GM23338 (cell line): ENCODE measurements at regions not wholly inside any gene's neighbourhood (a gene's known extent, or its start where the extent isn't known, plus 50 kb on each side); places are given as distances from the start of the nearest gene placed in this dataset.

ENCODE experiments used
- ATAC-seq: fragments of 200-7000 bp; cut with Tn5 transposase; 3 replicates; pipeline ENCODE4 v1.9.1; 2020
- DNase-seq: peaks from one replicate; pipeline ENCODE4 v3.0.0-alpha.2; 2015; ENCODE audit warnings: low spot score
- H2AFZ ChIP-seq: fragments of 200-600 bp; sonication (generic); 2 replicates; pipeline ENCODE4 v1.8.0; 2016; ENCODE audit warnings: antibody characterized with exemption, mild to moderate bottlenecking, moderate library complexity
- H3F3A ChIP-seq: fragments of 200-600 bp; sonication (generic); replicated peaks from 2 replicates; pipeline ENCODE4 v1.8.0; 2017; ENCODE audit warnings: antibody characterized with exemption, mixed run types, low read depth
- H3K27ac ChIP-seq: fragments of 200-600 bp; sonication (generic); 2 replicates; pipeline ENCODE4 v1.6.1; 2016; ENCODE audit warnings: low read depth
- H3K27me3 ChIP-seq: fragments of 200-600 bp; sonication (generic); 2 replicates; pipeline ENCODE4 v1.8.0; 2016; ENCODE audit warnings: mild to moderate bottlenecking, mixed run types, moderate library complexity; ENCODE audit not compliant: insufficient read depth
- H3K36me3 ChIP-seq: fragments of 200-600 bp; sonication (generic); 2 replicates; pipeline ENCODE4 v1.8.0; 2016; ENCODE audit warnings: mild to moderate bottlenecking; ENCODE audit not compliant: insufficient read depth
- H3K4me1 ChIP-seq: fragments of 200-600 bp; sonication (generic); 2 replicates; pipeline ENCODE4 v1.8.0; 2016; ENCODE audit warnings: mild to moderate bottlenecking, moderate library complexity; ENCODE audit not compliant: insufficient read depth
- H3K4me2 ChIP-seq: fragments of 200-600 bp; sonication (generic); 2 replicates; pipeline ENCODE4 v1.7.1; 2017; ENCODE audit warnings: mixed run types
- H3K4me3 ChIP-seq: fragments of 200-600 bp; sonication (generic); 2 replicates; pipeline ENCODE4 v1.6.1; 2016; ENCODE audit warnings: mixed run types
- H3K79me2 ChIP-seq: fragments of 200-600 bp; sonication (generic); replicated peaks from 2 replicates; pipeline ENCODE4 v1.8.0; 2017; ENCODE audit warnings: mild to moderate bottlenecking; ENCODE audit not compliant: insufficient read depth
- H3K9me2 ChIP-seq: fragments of 200-600 bp; sonication (generic); 2 replicates; pipeline ENCODE4 v1.8.0; 2017; ENCODE audit not compliant: insufficient read depth
- H4K20me1 ChIP-seq: fragments of 200-600 bp; sonication (generic); replicated peaks from 2 replicates; pipeline ENCODE4 v1.8.0; 2017; ENCODE audit warnings: mild to moderate bottlenecking; ENCODE audit not compliant: insufficient read depth
- H3K27ac Mint-ChIP-seq: 2 replicates; pipeline ENCODE4 v1.8.0; 2020; ENCODE audit warnings: inconsistent platforms, mild to moderate bottlenecking, moderate library complexity, mixed read lengths
- H3K27me3 Mint-ChIP-seq: 3 replicates; pipeline ENCODE4 v1.8.0; 2022; ENCODE audit warnings: low read depth, mild to moderate bottlenecking, moderate library complexity, mixed read lengths, inconsistent platforms; ENCODE audit not compliant: insufficient read depth, poor library complexity
- H3K36me3 Mint-ChIP-seq: 3 replicates; pipeline ENCODE4 v1.8.0; 2021; ENCODE audit warnings: low read depth, mild to moderate bottlenecking, inconsistent platforms, moderate library complexity, mixed read lengths
- H3K4me1 Mint-ChIP-seq: 3 replicates; pipeline ENCODE4 v1.8.0; 2020; ENCODE audit warnings: mild to moderate bottlenecking, inconsistent platforms, mixed read lengths
- H3K4me3 Mint-ChIP-seq: 3 replicates; pipeline ENCODE4 v1.8.0; 2021; ENCODE audit warnings: moderate library complexity, mild to moderate bottlenecking, inconsistent platforms, mixed read lengths
- H3K9me3 Mint-ChIP-seq: 3 replicates; pipeline ENCODE4 v1.8.0; 2020; ENCODE audit warnings: moderate library complexity, mild to moderate bottlenecking, inconsistent platforms, mixed read lengths
- CREB1 ChIP-seq: fragments of 250-450 bp; sonication (Bioruptor Pico); IDR thresholded peaks from 2 replicates; pipeline ENCODE4 v1.5.0; 2020; ENCODE audit warnings: low read depth, mild to moderate bottlenecking, moderate library complexity
- CTCF ChIP-seq, 2 experiments: fragments of 200-600 bp in 1 of 2; sonication (generic) in 1 of 2; conservative IDR thresholded peaks; 2 replicates each; pipeline versions ENCODE4 v1.5.1 to v1.6.1; 2016 to 2017; ENCODE audit warnings: antibody characterized with exemption in 2 of 2, low read depth in 2 of 2, mild to moderate bottlenecking in 2 of 2, moderate library complexity in 1 of 2
- ETS1 ChIP-seq: IDR thresholded peaks from 2 replicates; pipeline ENCODE4 v1.6.1; 2016; ENCODE audit warnings: antibody characterized with exemption
- EZH2 ChIP-seq: fragments of 200-600 bp; sonication (generic); IDR thresholded peaks from one replicate; pipeline ENCODE4 v1.8.0; 2017; ENCODE audit warnings: antibody characterized with exemption, mild to moderate bottlenecking, low read depth; ENCODE audit not compliant: unreplicated experiment
- EZH2phosphoT487 ChIP-seq: fragments of 200-600 bp; sonication (generic); IDR thresholded peaks from one replicate; pipeline ENCODE4 v1.8.1; 2018; ENCODE audit warnings: antibody characterized with exemption; ENCODE audit not compliant: unreplicated experiment
- JUNB ChIP-seq: IDR thresholded peaks from one replicate; pipeline ENCODE4 v1.6.1; 2016; ENCODE audit warnings: antibody characterized with exemption; ENCODE audit not compliant: unreplicated experiment
- NANOG ChIP-seq: IDR thresholded peaks from 2 replicates; pipeline ENCODE4 v1.6.1; 2016; ENCODE audit warnings: antibody characterized with exemption, borderline replicate concordance
- POLR2AphosphoS5 ChIP-seq: IDR thresholded peaks from 2 replicates; pipeline ENCODE4 v1.6.1; 2016; ENCODE audit warnings: antibody characterized with exemption, low read depth
- REST ChIP-seq: IDR thresholded peaks from one replicate; pipeline ENCODE4 v1.6.1; 2018; ENCODE audit warnings: antibody characterized with exemption; ENCODE audit not compliant: unreplicated experiment
- STAT1 ChIP-seq: IDR thresholded peaks from one replicate; pipeline ENCODE4 v1.6.1; 2016; ENCODE audit warnings: antibody characterized with exemption; ENCODE audit not compliant: unreplicated experiment
- ZNF114 ChIP-seq: fragments of 250-450 bp; sonication (Bioruptor Pico); IDR thresholded peaks from 2 replicates; pipeline ENCODE4 v1.5.0; 2020; ENCODE audit warnings: mild to moderate bottlenecking, moderate library complexity
- ZNF331 ChIP-seq: fragments of 250-450 bp; sonication (Bioruptor Pico); IDR thresholded peaks from 2 replicates; pipeline ENCODE4 v1.5.0; 2020; ENCODE audit warnings: low read depth, mild to moderate bottlenecking, moderate library complexity
- ZNF462 ChIP-seq: fragments of 250-450 bp; sonication (Bioruptor Pico); IDR thresholded peaks from 2 replicates; pipeline ENCODE4 v1.5.0; 2020; ENCODE audit warnings: mild to moderate bottlenecking, moderate library complexity

- no peak overlapping the region for H3K4me3 Mint-ChIP-seq
- Histone ChIP-seq H3K27me3 (no peaks in the 10 kb centered on the region), H4K20me1 (no peaks in the 10 kb centered on the region), H3K4me1 (peaks cover 19% of the 10 kb centered on the region), H3K4me2 (no peak overlapping the region), H3K27ac (no peak overlapping the region), H3F3A (no peaks in the 10 kb centered on the region), H2AFZ (no peak overlapping the region), H3K36me3 (no peaks in the 10 kb centered on the region), H3K4me3 (no peak overlapping the region), H3K79me2 (no peaks in the 10 kb centered on the region), H3K9me2 (peaks cover 9% of the 10 kb centered on the region)
- H3K27ac Mint-ChIP-seq, result no peak overlapping the region
- H3K27me3 Mint-ChIP-seq, result peaks cover 1% of the 10 kb centered on the region
- TF ChIP-seq STAT1 (no peak), ZNF114 (CRISPR knock-in tag) (no peak), REST (no peak), ZNF331 (CRISPR knock-in tag) (no peak), ETS1 (no peak), CTCF (conservative IDR thresholded peaks at IDR 0.05; ENCODE audit: low read depth in 2 of 2) (no peak), EZH2 (no peak), EZH2phosphoT487 (no peak), POLR2AphosphoS5 (no peak), ZNF462 (no peak), JUNB (no peak), NANOG (no peak), CREB1 (CRISPR knock-in tag) (no peak)
- DNase-seq (no peak), ATAC-seq (no peak)
- no peaks in the 10 kb centered on the region for H3K9me3 Mint-ChIP-seq
- peaks cover 16% of the 10 kb centered on the region for H3K4me1 Mint-ChIP-seq
- H3K36me3 Mint-ChIP-seq, result no peaks in the 10 kb centered on the region
These were observed 158.1 kb downstream of the CETN3 start for GRCh38 chr5:90251447-90251846.
